ENCODE measurements at regions not wholly inside any gene's neighbourhood (a gene's known extent, or its start where the extent isn't known, plus 50 kb on each side); places are given as distances from the start of the nearest gene placed in this dataset.

DNA sequence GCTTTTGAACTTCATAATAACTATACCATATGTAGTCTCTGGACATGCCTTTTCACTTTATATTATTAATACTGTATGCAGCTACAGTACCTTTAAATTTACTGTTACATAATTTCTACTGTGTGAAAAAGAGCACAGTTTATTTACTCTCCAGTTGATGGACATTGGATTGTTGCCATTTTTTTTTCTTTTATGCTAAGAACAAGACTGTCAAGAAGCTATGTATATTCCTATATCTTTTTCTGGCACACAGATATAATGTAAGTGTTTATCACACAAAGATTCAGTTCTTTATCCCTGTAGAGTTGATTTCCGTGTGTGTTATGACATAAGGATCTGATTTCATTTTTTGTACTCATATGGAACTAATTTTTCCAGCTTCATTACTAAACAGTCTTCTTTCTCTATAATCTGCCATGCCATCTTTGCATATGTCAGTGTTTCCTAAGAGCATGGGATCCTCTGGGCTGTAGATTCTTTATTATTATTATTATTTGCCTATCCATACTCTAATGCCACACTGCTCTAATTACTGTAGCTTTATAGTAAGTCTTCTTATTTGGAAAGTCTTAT, 593.0 kb upstream of the ATP2B1 start:
- DNase-seq = no peak

DNA sequence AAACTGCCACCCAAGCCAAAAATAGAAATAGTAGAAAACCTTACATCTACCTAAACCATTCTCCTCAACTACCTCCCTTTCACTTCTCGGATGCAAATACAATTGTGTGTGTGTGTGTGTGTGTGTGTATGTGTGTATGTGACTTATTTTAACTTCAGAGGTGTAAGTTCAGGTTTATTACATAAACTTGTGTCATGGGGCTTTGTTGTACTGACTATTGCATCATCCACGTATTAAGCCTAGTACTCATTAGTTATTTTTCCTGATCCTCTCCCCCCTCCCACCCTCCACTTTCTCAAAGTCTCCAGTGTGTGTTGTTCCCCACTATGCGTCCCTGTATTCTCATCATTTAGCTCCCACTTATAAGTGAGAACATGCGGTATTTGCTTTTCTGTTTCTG, 592.5 kb upstream of the ATP2B1 start:
- DNase-seq = no peak

DNA sequence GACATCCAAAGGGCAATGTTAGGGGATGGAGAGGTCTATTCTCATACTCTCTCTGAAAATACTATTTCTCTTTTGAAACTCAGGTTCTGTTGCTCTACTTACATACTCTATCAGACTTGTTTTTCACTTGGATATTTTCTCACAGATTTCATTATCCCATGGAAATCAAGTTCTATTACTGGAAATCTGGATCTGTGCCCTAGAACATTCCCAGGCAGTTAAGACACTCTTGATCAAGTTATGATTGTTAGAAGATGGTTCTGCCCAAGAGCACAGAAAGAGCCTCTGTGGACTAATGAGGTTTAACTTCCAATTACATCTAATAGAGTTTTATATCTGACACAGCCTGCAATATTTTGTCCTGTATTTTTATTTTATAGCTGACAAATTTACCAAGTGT, 591.0 kb upstream of the ATP2B1 start:
- DNase-seq = no peak

- no peak for DNase-seq
Observed at GRCh38 chr12:90299121-90299520, 590.5 kb upstream of the ATP2B1 start.

DNA sequence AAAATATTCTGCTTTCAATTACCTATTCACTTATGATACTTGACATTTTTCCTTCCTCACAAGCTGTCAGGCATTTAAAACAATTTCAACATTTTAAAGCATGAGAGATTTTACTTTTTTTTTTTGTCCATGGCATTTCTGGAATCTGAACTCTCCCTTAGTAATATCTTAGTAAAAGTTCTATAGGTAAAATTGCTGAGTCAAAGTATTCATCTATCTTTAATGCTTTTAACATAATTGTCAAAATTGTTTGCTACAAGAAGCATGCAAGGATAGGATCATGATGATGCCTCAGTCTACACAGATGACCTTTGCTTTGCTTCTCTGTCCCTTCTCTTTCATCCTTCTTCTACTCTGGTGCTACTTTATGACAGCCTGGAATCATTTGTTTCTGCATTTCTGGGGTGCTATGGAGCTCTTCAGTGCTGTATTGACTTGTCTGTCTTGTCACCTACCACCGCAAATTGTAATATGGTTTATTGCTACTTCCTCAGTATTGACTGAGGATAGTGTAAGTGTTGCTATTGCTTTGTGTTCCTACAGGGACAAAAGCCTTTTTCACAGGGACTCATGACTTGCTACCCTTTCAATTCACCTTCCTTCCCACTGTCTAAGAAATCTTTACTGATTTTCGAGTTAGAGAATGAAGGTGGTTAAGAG, 589.8 kb upstream of the ATP2B1 start:
- DNase-seq = no peak

- DNase-seq = no peak
Observed at GRCh38 chr12:90295858-90296257, 587.2 kb upstream of the ATP2B1 start.

DNA sequence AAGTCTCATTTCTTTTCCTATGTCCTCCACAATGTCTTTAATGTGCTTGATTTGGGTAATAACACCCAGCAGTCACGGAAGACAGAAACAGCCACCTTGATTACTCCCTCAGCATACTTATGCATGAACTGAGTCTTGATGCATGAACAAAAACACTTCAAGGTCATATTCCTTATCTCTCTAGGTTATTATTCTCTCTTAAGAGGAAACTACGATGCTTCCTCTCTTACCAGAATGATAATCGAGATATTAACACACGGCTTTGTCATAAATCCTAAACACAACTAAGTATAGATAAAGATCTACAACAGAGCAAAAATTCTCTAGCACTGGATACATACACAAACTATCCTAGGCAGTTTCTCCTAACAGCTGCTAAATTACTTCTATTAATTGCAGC, 583.5 kb upstream of the ATP2B1 start:
- no peak for DNase-seq

GRCh38 chr12:90290980-90291975, 582.6 kb upstream of the ATP2B1 start:
- DNase-seq = no peak

- no peak for DNase-seq
Observed at GRCh38 chr12:90287585-90287984, 578.9 kb upstream of the ATP2B1 start.

DNA sequence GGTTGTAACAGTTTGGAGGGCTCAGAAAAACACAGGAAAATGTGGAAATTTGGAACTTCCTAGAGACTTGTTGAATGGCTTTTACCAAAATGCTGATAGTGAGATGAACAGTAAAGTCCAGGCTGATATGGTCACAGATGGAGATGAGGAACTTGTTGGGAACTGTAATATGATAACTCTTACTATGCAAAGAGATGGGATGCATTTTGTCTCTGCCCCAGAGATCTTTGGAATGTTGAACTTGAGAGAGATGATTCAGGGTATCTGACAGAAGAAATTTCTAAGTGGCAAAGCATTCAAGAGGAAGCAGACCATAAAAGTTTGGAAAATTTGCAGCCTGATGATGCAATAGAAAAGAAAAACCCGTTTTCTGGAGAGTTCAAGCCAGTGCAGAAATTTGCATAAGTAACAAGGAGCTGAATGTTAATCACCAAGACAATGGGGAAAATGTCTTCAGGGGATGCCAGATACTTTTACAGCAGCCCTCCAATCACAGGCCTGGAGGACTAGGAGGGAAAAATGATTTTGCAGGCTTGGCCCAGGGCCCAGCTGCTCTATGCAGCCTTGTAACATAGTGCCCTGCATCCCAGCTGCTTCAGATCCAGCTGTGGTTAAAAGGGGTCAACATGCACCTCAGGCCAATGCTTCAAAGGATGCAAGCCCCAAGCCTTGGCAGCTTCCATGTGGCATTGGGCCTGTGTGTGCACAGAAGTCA, 572.7 kb upstream of the ATP2B1 start:
- no peak for DNase-seq

DNA sequence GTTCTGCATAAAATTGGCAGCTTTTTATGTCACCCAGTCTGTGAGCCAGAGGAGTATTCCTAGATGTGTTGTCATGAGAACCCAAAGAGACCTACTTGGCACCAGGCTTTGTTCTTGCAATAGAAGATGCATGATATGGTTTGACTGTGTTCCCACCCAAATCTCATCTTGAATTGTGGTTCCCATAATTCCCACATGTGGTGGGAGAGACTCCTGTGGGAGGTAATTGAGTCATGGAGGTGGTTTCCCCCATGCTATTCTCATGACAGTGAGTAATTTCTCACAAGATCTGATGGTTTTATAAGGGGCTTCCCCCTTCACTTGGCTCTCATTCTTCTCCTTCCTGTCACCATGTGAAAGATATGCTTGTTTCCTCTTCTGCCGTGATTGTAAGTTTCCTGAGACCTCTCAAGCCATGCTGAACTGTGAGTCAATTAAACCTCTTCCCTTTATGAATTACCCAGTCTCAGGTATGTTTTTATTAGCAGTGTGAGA, 572.0 kb upstream of the ATP2B1 start:
- DNase-seq = no peak

DNA sequence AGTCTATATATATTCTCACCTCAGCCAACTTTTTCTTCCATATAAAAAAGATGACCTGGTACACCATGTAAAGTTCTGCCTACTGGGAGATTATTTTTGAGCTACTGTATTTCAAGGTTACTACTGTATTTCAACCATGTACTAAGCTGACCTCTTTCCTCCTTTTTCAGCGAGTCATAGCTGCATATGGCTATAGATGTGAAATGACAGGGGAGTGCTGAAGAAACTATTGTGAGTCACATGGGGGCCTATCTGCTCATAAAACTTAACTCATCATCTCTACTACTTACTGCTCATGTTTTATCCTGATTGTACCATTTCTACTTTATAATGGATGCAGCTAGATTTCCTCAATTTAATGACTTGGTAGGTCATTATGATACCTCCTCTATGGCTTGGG, 571.4 kb upstream of the ATP2B1 start:
- no peak for DNase-seq

- DNase-seq = no peak
Observed at GRCh38 chr12:90275088-90275487, 566.5 kb upstream of the ATP2B1 start.

DNA sequence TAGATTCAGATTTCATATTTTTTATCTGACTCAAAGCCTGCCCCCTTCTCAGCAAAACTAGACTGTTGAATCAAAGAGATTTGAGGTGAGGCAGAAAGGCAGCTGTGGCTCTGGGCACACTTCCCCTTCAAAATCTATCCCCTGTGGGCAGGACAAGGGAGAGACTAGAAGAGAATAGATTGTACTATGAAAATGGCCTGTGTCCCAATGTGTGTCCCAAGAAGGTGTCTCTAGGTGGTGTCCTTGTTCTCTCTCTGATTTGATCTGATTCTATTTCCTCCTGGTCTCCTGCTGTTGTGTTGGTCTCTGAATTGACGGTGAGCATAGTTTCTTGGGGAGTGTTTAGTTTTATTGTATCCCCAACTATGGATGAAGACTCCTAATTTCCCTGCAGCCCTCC, 565.8 kb upstream of the ATP2B1 start:
- no peak for DNase-seq

- no peak for DNase-seq
Observed at GRCh38 chr12:90268574-90268973, 559.9 kb upstream of the ATP2B1 start.

- DNase-seq = no peak
Observed at GRCh38 chr12:90262251-90262650, 553.6 kb upstream of the ATP2B1 start.

DNA sequence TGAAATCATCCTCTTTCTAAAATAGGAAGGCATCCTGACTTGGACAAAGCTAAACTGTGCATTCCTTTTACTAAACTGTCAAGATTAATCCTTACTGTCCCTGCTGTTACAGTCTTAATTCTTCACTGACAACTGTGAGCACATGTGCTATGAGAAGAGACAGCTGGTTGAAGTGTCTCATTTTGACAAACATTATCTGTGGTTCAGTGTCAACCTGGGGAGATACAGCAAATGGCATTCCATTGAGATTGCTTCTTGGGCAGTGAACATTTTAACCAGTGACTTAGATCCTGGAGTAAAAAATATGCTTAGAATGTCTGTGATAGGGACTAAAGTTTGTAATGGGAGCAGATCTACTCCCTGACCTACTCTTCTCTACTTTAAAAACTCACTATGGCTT, 552.6 kb upstream of the ATP2B1 start:
- DNase-seq = no peak

GRCh38 chr12:90260136-90260535, 551.5 kb upstream of the ATP2B1 start:
- DNase-seq = no peak

GRCh38 chr12:90257927-90258624, 549.4 kb upstream of the ATP2B1 start:
- DNase-seq = no peak

DNA sequence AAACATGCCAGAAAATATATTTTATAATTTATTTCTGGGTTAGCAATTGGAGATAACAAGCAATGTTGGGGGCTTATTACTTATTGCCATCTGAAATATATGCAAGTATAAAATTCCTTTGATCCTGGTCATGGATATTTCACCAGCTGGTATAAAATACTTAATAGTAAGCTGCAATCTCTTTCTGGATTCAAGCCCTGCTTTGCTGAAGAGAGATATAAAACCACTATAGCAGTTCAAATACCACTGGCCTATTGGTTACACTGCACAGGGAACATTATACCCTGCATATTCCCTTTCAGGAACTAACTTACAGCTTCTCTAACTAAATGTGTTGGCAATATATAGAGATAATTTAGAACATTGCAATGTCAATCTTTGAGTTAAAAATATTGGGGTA, 546.2 kb upstream of the ATP2B1 start:
- DNase-seq = no peak

GRCh38 chr12:90253674-90254181, 545.1 kb upstream of the ATP2B1 start:
- DNase-seq = no peak

- no peak for DNase-seq
Observed at GRCh38 chr12:90253136-90253535, 544.5 kb upstream of the ATP2B1 start.

All from activated naive CD4-positive, alpha-beta T cell (primary cell).